Neuronal stem cell (in vitro differentiated cells): ENCODE measurements at regions not wholly inside any gene's neighbourhood (a gene's known extent, or its start where the extent isn't known, plus 50 kb on each side); places are given as distances from the start of the nearest gene placed in this dataset.

Experiments used
- DNase-seq: peaks from one replicate; pipeline ENCODE4 v3.0.0-alpha.2; 2013; ENCODE audit warnings: low spot score
- H2AFZ ChIP-seq: one replicate; pipeline ENCODE4 v1.6.1; 2013; ENCODE audit warnings: mild to moderate bottlenecking, low read length, inconsistent platforms
- H2AK5ac ChIP-seq: 2 replicates; pipeline ENCODE4 v1.6.1; 2013; ENCODE audit warnings: low read depth, mild to moderate bottlenecking, inconsistent platforms, low read length, moderate library complexity, mixed read lengths
- H2BK120ac ChIP-seq: 2 replicates; pipeline ENCODE4 v1.6.1; 2013; ENCODE audit warnings: low read depth, mild to moderate bottlenecking, inconsistent platforms, low read length, moderate library complexity, mixed read lengths
- H2BK12ac ChIP-seq: one replicate; pipeline ENCODE4 v1.6.1; 2013; ENCODE audit warnings: low read length, inconsistent platforms
- H2BK15ac ChIP-seq: 2 replicates; pipeline ENCODE4 v1.6.1; 2013; ENCODE audit warnings: mild to moderate bottlenecking, low read length, inconsistent platforms, mixed read lengths
- H2BK5ac ChIP-seq: one replicate; pipeline ENCODE4 v1.6.1; 2013; ENCODE audit warnings: inconsistent platforms, mild to moderate bottlenecking, low read length, moderate library complexity
- H3K14ac ChIP-seq: one replicate; pipeline ENCODE4 v1.6.1; 2013; ENCODE audit warnings: low read length, inconsistent platforms
- H3K18ac ChIP-seq: 2 replicates; pipeline ENCODE4 v1.6.1; 2013; ENCODE audit warnings: low read length, inconsistent platforms
- H3K23ac ChIP-seq: 2 replicates; pipeline ENCODE4 v1.6.1; 2013; ENCODE audit warnings: low read depth, mild to moderate bottlenecking, mixed read lengths, low read length, inconsistent platforms; ENCODE audit not compliant: poor library complexity
- H3K27ac ChIP-seq: replicated peaks from 3 replicates; pipeline ENCODE4 v1.5.1; 2013; ENCODE audit warnings: low read length, inconsistent platforms
- H3K27me3 ChIP-seq, 3 experiments: 2 replicates each; pipeline ENCODE4 v1.6.1; 2013; ENCODE audit warnings: low read length in 3 of 3, mild to moderate bottlenecking in 2 of 3, inconsistent platforms in 1 of 3, low read depth in 1 of 3, mixed read lengths in 1 of 3, moderate library complexity in 1 of 3; ENCODE audit not compliant: control insufficient read depth in 3 of 3, insufficient read depth in 3 of 3
- H3K36me3 ChIP-seq, 2 donors: replicated peaks in 1 of 2; 2 replicates each; pipeline ENCODE4 v1.6.1; 2013; ENCODE audit warnings: low read length in 2 of 2; ENCODE audit not compliant: control insufficient read depth in 2 of 2, insufficient read depth in 2 of 2
- H3K4ac ChIP-seq: 2 replicates; pipeline ENCODE4 v1.6.1; 2013; ENCODE audit warnings: inconsistent platforms, mild to moderate bottlenecking, low read length, moderate library complexity
- H3K4me1 ChIP-seq, 2 donors: 1 replicate in 1 of 2; 2 replicates in 1 of 2; pipeline ENCODE4 v1.6.1; 2013; ENCODE audit warnings: low read length in 2 of 2, low read depth in 1 of 2; ENCODE audit not compliant: control insufficient read depth in 2 of 2, insufficient read depth in 1 of 2
- H3K4me2 ChIP-seq: one replicate; pipeline ENCODE4 v1.6.1; 2013; ENCODE audit warnings: mild to moderate bottlenecking, low read length, inconsistent platforms; ENCODE audit not compliant: insufficient read depth, poor library complexity, severe bottlenecking
- H3K4me3 ChIP-seq, 2 donors: 2 replicates each; pipeline ENCODE4 v1.5.1; 2013; ENCODE audit warnings: low read length in 2 of 2, mild to moderate bottlenecking in 2 of 2, inconsistent platforms in 1 of 2, moderate library complexity in 1 of 2
- H3K79me1 ChIP-seq: one replicate; pipeline ENCODE4 v1.6.1; 2013; ENCODE audit warnings: low read depth, mild to moderate bottlenecking, inconsistent platforms, low read length, moderate library complexity
- H3K9ac ChIP-seq: one replicate; pipeline ENCODE4 v1.6.1; 2013; ENCODE audit warnings: mild to moderate bottlenecking, low read depth, low read length, inconsistent platforms; ENCODE audit not compliant: poor library complexity
- H3K9me3 ChIP-seq, 2 donors: replicated peaks in 1 of 2; 2 replicates each; pipeline versions ENCODE3 to v1.6.1; 2013; ENCODE audit warnings: low read length in 2 of 2, mild to moderate bottlenecking in 2 of 2, inconsistent platforms in 1 of 2, low read depth in 1 of 2, mixed read lengths in 1 of 2, moderate library complexity in 1 of 2; ENCODE audit not compliant: control insufficient read depth in 2 of 2, insufficient read depth in 1 of 2
- H4K8ac ChIP-seq: one replicate; pipeline ENCODE4 v1.6.1; 2013; ENCODE audit warnings: low read depth, mild to moderate bottlenecking, inconsistent platforms, low read length, moderate library complexity
- H4K91ac ChIP-seq: one replicate; pipeline ENCODE4 v1.6.1; 2013; ENCODE audit warnings: low read length, low read depth, mild to moderate bottlenecking, inconsistent platforms; ENCODE audit not compliant: poor library complexity
- WGBS, 2 donors: extraction: QIAGEN DNeasy Blood & Tissue Kit; methylation state at CpG; one replicate each; pipeline ENCODE4 v1.1.7; 2013; ENCODE audit warnings: missing lambda C conversion rate in 2 of 2, mixed read lengths in 1 of 2; ENCODE audit not compliant: insufficient read length in 2 of 2, insufficient replicate concordance in 1 of 2; ENCODE audit errors: extremely low coverage in 2 of 2; 5-methylcytosine and 5-hydroxymethylcytosine counted together

DNA sequence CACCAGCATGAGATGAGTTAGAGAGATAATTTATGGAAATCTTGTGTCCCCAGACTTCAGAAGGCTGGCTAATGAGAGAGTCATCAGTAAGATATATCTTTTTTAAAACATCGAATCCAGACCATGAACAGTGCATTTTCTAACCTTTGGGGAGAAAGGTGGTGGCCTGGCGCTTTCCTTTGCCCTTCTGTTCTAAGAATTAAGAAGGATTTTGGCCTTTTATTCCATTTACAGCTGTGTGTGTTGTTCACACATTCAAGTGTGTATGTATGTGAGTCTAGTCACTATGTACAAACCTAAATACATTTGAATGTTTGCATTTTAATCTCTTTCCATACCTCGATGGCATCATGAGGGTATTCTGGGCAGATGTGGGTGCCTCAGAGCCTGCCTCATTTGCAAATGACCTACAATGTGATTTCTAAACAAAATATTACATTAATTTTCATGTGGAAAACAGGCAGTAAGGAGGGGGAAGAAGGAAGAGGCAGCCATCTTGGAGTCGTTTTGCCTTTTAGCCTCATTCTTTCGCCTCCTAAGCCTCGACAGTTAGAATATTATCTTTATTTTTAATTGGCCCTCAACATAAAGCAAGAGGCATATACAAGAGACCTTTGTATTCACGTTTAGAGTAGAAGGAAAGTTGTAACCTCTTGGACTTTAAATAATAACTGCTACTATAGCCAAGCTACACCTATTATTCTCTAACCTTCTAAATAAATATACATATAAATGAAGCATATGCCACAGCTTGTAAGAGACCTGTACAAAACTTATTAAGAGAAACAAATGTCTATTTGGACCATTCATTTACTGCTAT, 125.3 kb upstream of the TMEM161B start:
- H2BK120ac ChIP-seq = no peak overlapping the region
- H3K4me2 ChIP-seq = no peak overlapping the region
- peak overlapping the region; percentile 45 for H3K27ac ChIP-seq
- H2AK5ac ChIP-seq = no peak overlapping the region
- no peak overlapping the region for H3K9ac ChIP-seq
- no CpG with 5 or more reads among the region's 7 CpGs for WGBS, 2 donors
- DNase-seq = no peak
- H3K79me1 ChIP-seq = no peaks in the 10 kb centered on the region
- no peak overlapping the region for H2BK5ac ChIP-seq
- H3K14ac ChIP-seq = no peak overlapping the region
- H4K91ac ChIP-seq = no peak overlapping the region
- H3K27me3 ChIP-seq = no peaks in the 10 kb centered on the region
- no peak overlapping the region for H4K8ac ChIP-seq
- H3K9me3 ChIP-seq = no peaks in the 10 kb centered on the region
- no peak overlapping the region for H2BK12ac ChIP-seq
- peaks cover 38 to 63% of the 10 kb centered on the region in 2 donors for H3K4me1 ChIP-seq
- H2AFZ ChIP-seq = peak overlapping the region; percentile 46
- H2BK15ac ChIP-seq = no peak overlapping the region
- no peak overlapping the region for H3K23ac ChIP-seq
- H3K4ac ChIP-seq = no peak overlapping the region
- H3K18ac ChIP-seq = no peak overlapping the region
- no peaks in the 10 kb centered on the region for H3K36me3 ChIP-seq
- H3K4me3 ChIP-seq = no peak overlapping the region

DNA sequence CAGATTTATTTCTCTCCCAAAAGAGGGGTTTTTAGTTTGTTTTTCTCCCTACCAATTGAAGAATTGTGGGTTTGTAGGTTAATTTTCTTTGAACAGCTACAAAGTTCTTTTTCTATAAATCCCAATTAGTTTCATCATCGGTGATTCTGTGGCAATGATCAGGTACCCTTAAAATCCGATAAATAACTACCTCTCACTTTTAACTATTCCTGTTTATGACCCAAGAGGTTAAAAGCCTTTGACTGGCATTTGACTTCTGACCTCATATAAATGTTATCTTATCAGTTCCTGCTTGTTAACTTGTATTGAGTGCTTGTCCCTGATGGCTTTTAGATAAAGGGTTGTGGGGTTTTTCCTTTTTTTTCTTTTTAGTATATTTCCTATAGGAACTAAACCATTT, 124.4 kb upstream of the TMEM161B start:
- Histone ChIP-seq H2AK5ac (no peak overlapping the region), H3K36me3 (no peaks in the 10 kb centered on the region), H2BK120ac (no peak overlapping the region), H3K27me3 (no peaks in the 10 kb centered on the region), H3K14ac (no peak overlapping the region), H3K4me3 (no peak overlapping the region), H2BK15ac (no peak overlapping the region), H3K4ac (no peak overlapping the region), H2BK5ac (no peak overlapping the region), H3K27ac (no peak overlapping the region), H3K18ac (no peak overlapping the region), H3K4me1 (peaks cover 38 to 61% of the 10 kb centered on the region in 2 donors), H2BK12ac (no peak overlapping the region), H4K91ac (no peak overlapping the region), H3K23ac (no peak overlapping the region), H3K9me3 (no peaks in the 10 kb centered on the region), H4K8ac (no peak overlapping the region), H3K4me2 (no peak overlapping the region), H3K9ac (no peak overlapping the region), H2AFZ (no peak overlapping the region), H3K79me1 (no peaks in the 10 kb centered on the region)
- DNase-seq = no peak
- no CpG with 5 or more reads among the region's 2 CpGs for WGBS, 2 donors

DNA sequence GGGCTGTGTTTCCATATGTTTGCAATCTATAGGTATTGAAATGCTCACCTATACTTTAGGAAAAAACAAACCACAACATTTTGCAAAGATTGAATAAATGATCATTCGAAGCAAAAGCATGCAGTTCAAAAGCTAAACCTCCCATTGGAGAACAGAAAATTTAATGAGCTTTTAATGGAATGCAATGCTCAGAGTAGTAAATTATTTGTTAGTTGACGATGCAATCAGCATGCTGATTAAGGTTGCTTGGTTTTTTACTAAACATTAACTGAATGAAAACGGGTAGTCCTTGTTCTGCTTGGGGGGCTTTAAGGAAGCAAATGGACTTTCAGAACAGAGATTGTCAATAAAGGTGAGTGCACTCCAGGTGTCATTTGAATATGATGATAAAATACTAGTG, 123.3 kb upstream of the TMEM161B start:
- Histone ChIP-seq H3K4ac (no peak overlapping the region), H3K27ac (peak overlapping the region; percentile 32), H3K23ac (no peak overlapping the region), H2BK12ac (no peak overlapping the region), H2AFZ (no peak overlapping the region), H4K8ac (no peak overlapping the region), H3K4me1 (peaks cover 35 to 59% of the 10 kb centered on the region in 2 donors), H2BK15ac (no peak overlapping the region), H3K14ac (no peak overlapping the region), H3K27me3 (no peaks in the 10 kb centered on the region), H2BK120ac (no peak overlapping the region), H3K9ac (no peak overlapping the region), H2BK5ac (no peak overlapping the region), H2AK5ac (no peak overlapping the region), H4K91ac (no peak overlapping the region), H3K9me3 (no peaks in the 10 kb centered on the region), H3K36me3 (no peaks in the 10 kb centered on the region), H3K79me1 (no peaks in the 10 kb centered on the region), H3K4me3 (no peak overlapping the region), H3K4me2 (no peak overlapping the region), H3K18ac (no peak overlapping the region)
- no peak for DNase-seq
- no CpG with 5 or more reads among the region's 3 CpGs for WGBS, 2 donors

DNA sequence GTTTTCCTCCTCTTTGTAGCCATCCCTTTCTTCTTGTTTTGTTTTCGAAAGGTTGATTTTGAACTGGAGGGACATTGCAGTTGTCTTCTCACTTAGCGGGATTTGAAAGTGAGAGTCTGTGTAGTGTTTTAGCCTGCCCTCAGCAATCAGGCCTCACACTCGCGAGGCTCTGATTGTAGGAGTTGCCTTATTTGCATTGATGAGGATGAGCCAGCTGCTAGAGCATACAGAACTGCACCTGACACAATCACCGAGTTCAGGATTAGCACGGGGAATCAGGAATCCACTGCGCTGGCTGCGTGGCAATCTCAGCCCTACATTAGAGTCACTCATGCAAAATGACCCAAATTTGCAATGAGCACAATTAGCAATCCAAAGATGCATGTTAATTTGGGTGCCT, 122.5 kb upstream of the TMEM161B start:
- Histone ChIP-seq H3K18ac (no peak overlapping the region), H3K36me3 (no peaks in the 10 kb centered on the region), H4K91ac (no peak overlapping the region), H3K27me3 (no peaks in the 10 kb centered on the region), H3K27ac (peak overlapping the region; percentile 39), H3K4me2 (no peak overlapping the region), H2BK5ac (no peak overlapping the region), H3K23ac (no peak overlapping the region), H3K4ac (no peak overlapping the region), H2BK120ac (no peak overlapping the region), H2BK12ac (no peak overlapping the region), H2BK15ac (no peak overlapping the region), H3K14ac (no peak overlapping the region), H3K4me1 (peaks cover 28 to 51% of the 10 kb centered on the region in 2 donors), H2AFZ (no peak overlapping the region), H4K8ac (no peak overlapping the region), H3K4me3 (no peak overlapping the region), H2AK5ac (no peak overlapping the region), H3K79me1 (no peaks in the 10 kb centered on the region), H3K9ac (no peak overlapping the region), H3K9me3 (no peaks in the 10 kb centered on the region)
- WGBS, 2 donors = no CpG with 5 or more reads among the region's 8 CpGs
- DNase-seq = no peak
